ENCODE measurements at regions not wholly inside any gene's neighbourhood (a gene's known extent, or its start where the extent isn't known, plus 50 kb on each side); places are given as distances from the start of the nearest gene placed in this dataset.
"Not testable (repeated sequence)": the region's sequence is repeated elsewhere in the genome, so short reads cannot be mapped to it uniquely, and the experiment has no call there.

DNA sequence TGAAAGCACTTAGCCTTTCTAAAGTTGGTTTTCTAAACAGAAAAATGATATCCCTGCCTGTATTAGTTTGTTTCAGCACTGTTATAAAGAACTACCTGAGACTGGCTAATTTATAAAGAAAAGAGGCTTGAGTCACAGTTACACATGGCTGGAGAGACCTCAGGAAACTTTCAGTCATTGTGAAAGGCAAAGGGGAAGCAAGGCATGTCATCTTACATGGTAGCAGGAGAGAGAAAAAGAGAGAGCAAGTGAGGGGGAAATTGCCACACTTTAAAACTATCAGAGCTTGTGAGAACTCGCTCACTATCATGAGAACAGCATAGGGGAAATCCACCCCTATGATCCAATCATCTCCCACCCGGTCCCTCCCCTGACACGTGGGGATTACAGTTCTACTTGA lies 64.9 kb downstream of the FAM170A start:
- no peak for DNase-seq (ENCODE audit: low read depth)
- TF ChIP-seq, protein P1, sequence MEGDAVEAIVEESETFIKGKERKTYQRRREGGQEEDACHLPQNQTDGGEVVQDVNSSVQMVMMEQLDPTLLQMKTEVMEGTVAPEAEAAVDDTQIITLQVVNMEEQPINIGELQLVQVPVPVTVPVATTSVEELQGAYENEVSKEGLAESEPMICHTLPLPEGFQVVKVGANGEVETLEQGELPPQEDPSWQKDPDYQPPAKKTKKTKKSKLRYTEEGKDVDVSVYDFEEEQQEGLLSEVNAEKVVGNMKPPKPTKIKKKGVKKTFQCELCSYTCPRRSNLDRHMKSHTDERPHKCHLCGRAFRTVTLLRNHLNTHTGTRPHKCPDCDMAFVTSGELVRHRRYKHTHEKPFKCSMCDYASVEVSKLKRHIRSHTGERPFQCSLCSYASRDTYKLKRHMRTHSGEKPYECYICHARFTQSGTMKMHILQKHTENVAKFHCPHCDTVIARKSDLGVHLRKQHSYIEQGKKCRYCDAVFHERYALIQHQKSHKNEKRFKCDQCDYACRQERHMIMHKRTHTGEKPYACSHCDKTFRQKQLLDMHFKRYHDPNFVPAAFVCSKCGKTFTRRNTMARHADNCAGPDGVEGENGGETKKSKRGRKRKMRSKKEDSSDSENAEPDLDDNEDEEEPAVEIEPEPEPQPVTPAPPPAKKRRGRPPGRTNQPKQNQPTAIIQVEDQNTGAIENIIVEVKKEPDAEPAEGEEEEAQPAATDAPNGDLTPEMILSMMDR (IDR thresholded peaks at IDR 0.05; ENCODE audit: control insufficient read depth, extremely low read depth, insufficient read depth), result no peak
- no peak overlapping the region for H3K4me3 ChIP-seq (ENCODE audit: low read depth, low read length)

GRCh38 chr5:119706049-119706448 lies 76.7 kb downstream of the FAM170A start:
- TF ChIP-seq, protein P1 (IDR thresholded peaks at IDR 0.05; ENCODE audit: control insufficient read depth, extremely low read depth, insufficient read depth), result no peak
- no peak overlapping the region for H3K4me3 ChIP-seq (ENCODE audit: low read depth, low read length)
- DNase-seq (ENCODE audit: low read depth), result no peak

DNA sequence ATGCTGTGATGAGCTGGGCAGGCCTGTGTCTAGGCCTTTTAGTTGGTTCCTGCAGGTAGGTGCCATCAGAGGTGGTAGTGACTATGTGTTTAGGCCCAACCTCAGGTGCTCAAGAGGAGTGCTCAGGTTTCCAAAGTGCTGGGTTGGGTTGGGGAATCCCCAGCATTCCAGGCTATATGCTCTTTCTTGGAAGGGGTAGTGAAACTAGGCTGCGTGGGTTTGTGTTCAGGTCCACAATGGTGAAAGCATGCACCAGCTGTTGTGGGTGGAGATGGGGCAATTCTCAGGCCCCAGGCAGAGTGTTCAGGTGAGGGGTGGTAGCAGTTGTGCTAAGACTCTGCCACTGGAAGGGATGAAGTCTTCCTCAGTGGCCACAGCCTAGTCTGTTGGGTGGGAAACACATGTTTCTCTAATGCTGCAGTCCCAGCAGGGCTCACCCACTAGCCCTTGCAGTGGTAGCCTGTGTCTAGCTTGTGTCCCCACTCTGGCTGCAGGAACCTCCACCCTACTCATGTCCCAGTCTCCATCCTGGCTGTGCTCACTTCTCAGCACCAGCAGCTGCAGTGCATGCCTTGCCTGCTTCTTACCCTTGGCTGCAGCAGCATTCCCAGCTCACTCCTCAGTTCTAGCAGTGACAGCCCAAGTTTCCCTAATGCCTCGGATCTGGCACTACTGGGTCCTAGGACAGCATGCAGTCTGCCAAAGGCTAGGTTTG lies 78.9 kb downstream of the FAM170A start:
- TF ChIP-seq, protein P1 (IDR thresholded peaks at IDR 0.05; ENCODE audit: control insufficient read depth, extremely low read depth, insufficient read depth), result no peak
- H3K4me3 ChIP-seq (ENCODE audit: low read depth, low read length), result no peak overlapping the region
- DNase-seq (ENCODE audit: low read depth), result no peak

DNA sequence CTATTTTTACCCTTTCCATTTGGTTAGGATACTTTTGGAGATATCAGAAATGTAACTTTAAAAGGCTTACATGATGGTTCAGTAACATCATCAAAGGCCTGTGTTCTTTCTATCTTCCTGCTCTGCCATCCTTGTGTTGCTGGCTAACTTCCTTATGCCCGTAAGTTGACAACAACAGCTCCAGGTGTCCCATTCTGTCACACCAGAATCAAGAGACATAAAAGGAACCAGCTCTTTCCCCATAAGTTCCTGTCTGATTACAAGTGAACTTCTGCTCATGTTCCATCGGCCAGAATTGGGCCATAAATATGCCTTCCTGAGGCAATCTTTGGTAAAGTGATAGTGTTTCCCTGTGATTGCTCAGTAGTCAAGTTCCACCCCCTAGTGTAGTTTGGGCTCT lies 92.4 kb downstream of the FAM170A start:
- TF ChIP-seq, protein P1 (IDR thresholded peaks at IDR 0.05; ENCODE audit: control insufficient read depth, extremely low read depth, insufficient read depth), result no peak
- no peak for DNase-seq (ENCODE audit: low read depth)
- no peak overlapping the region for H3K4me3 ChIP-seq (ENCODE audit: low read depth, low read length)

DNA sequence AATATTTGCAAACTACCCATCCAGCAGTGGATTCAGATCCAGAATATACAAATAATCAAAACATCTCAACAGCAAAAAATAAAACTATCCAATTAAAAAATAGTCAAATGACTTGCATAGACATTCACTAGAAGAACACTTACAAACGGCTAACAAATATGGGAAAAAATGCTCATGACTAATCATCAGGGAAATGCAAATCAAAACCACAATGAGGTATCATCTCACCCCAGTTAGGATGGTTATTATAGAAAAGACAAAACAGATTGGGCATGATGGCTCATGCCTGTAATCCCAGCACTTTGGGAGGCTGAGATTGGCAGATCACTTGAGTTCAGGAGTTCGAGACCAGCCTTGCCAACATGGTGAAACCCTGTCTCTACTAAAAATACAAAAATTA lies 95.9 kb downstream of the FAM170A start:
- not testable (repeated sequence) for DNase-seq (ENCODE audit: low read depth); H3K4me3 ChIP-seq (ENCODE audit: low read depth, low read length)

GRCh38 chr5:119726544-119726943 lies 97.2 kb downstream of the FAM170A start:
- TF ChIP-seq, protein P1 (IDR thresholded peaks at IDR 0.05; ENCODE audit: control insufficient read depth, extremely low read depth, insufficient read depth), result no peak
- H3K4me3 ChIP-seq (ENCODE audit: low read depth, low read length), result no peak overlapping the region
- no peak for DNase-seq (ENCODE audit: low read depth)

DNA sequence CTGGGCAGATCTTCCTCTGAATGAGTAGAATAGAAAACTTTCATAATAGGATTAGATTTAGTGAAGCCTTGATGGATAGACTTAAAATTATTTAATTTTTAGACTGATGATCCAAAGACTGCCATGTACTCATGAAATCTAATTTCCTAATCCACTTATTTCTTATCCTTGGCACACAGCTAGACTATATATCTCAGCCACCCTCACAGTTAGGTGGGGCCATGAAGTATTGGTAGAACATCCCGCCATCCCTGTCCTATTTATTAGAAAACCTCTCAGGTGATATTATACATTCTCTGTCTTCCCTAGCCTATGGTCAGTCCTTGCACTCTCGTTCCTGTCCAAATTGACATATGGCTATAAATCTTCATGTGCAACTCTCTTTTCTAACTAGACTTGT lies 110.9 kb downstream of the FAM170A start:
- TF ChIP-seq, protein P1 (IDR thresholded peaks at IDR 0.05; ENCODE audit: control insufficient read depth, extremely low read depth, insufficient read depth), result no peak
- H3K4me3 ChIP-seq (ENCODE audit: low read depth, low read length), result no peak overlapping the region
- DNase-seq (ENCODE audit: low read depth), result no peak

Data from LNCaP clone FGC (cell line).